ENCODE measurements at regions not wholly inside any gene's neighbourhood (a gene's known extent, or its start where the extent isn't known, plus 50 kb on each side); places are given as distances from the start of the nearest gene placed in this dataset.

GRCh38 chr15:96020133-96020532, 310.4 kb upstream of the NR2F2 start:
- WGBS, result 41% methylated on average over 4 of the region's 4 CpGs
- Histone ChIP-seq H3K4me1 (replicated peaks) (no peaks in the 10 kb centered on the region), H3K4me3 (no peak overlapping the region), H3K27me3 (replicated peaks; ENCODE audit: insufficient read depth) (no peaks in the 10 kb centered on the region), H3K27ac (no peak overlapping the region), H3K36me3 (no peaks in the 10 kb centered on the region), H3K9me3 (no peaks in the 10 kb centered on the region)
- peak; percentile 39 for DNase-seq (ENCODE audit: low spot score)
- intact Hi-C loops (cut with DNase I), result no loop called here
- TF ChIP-seq CTCF (IDR thresholded peaks at IDR 0.05), result no peak
- peak; percentile 47 for TF ChIP-seq POLR2AphosphoS5 (IDR thresholded peaks at IDR 0.05)

- no peaks in the 10 kb centered on the region for H3K9me3 ChIP-seq
- WGBS, result 45% methylated on average over 3 of the region's 3 CpGs
- no peak overlapping the region for H3K27ac ChIP-seq
- H3K36me3 ChIP-seq, result no peaks in the 10 kb centered on the region
- TF ChIP-seq POLR2AphosphoS5 (IDR thresholded peaks at IDR 0.05), result no peak
- no peak for TF ChIP-seq CTCF (IDR thresholded peaks at IDR 0.05)
- no peak for TF ChIP-seq POLR2A (IDR thresholded peaks at IDR 0.05)
- H3K4me1 ChIP-seq (replicated peaks), result no peaks in the 10 kb centered on the region
- no peaks in the 10 kb centered on the region for H3K27me3 ChIP-seq (replicated peaks; ENCODE audit: insufficient read depth)
- intact Hi-C loops (cut with DNase I), result no loop called here
- no peak for DNase-seq (ENCODE audit: low spot score)
- no peak overlapping the region for H3K4me3 ChIP-seq
Measured at GRCh38 chr15:96020797-96021196, 309.7 kb upstream of the NR2F2 start.

- H3K27me3 ChIP-seq (replicated peaks; ENCODE audit: insufficient read depth), result no peaks in the 10 kb centered on the region
- intact Hi-C loops (cut with DNase I), result no loop called here
- TF ChIP-seq CTCF (IDR thresholded peaks at IDR 0.05), result no peak
- TF ChIP-seq POLR2A (IDR thresholded peaks at IDR 0.05), result no peak
- TF ChIP-seq POLR2AphosphoS5 (IDR thresholded peaks at IDR 0.05), result no peak
Measured at GRCh38 chr15:96023081-96023480, 307.4 kb upstream of the NR2F2 start.

GRCh38 chr15:96027501-96027900, 303.0 kb upstream of the NR2F2 start:
- TF ChIP-seq CTCF (IDR thresholded peaks at IDR 0.05) (no peak), POLR2AphosphoS5 (IDR thresholded peaks at IDR 0.05) (no peak), POLR2A (IDR thresholded peaks at IDR 0.05) (no peak)
- DNase-seq (ENCODE audit: low spot score), result no peak
- no peaks in the 10 kb centered on the region for H3K27me3 ChIP-seq (replicated peaks; ENCODE audit: insufficient read depth)
- H3K9me3 ChIP-seq, result no peaks in the 10 kb centered on the region
- H3K4me1 ChIP-seq (replicated peaks), result peaks cover 4% of the 10 kb centered on the region
- 76% methylated on average over 2 of the region's 2 CpGs for WGBS
- no peak overlapping the region for H3K4me3 ChIP-seq
- H3K36me3 ChIP-seq, result no peaks in the 10 kb centered on the region
- no peak overlapping the region for H3K27ac ChIP-seq
- intact Hi-C loops (cut with DNase I), result no loop called here

More at GRCh38 chr15:96023081-96023480, 307.4 kb upstream of the NR2F2 start:
- Histone ChIP-seq H3K9me3 (no peaks in the 10 kb centered on the region), H3K4me1 (replicated peaks) (no peaks in the 10 kb centered on the region), H3K4me3 (no peak overlapping the region), H3K36me3 (no peaks in the 10 kb centered on the region), H3K27ac (no peak overlapping the region)
- DNase-seq (ENCODE audit: low spot score), result no peak

- Histone ChIP-seq H3K27me3 (replicated peaks; ENCODE audit: insufficient read depth) (no peaks in the 10 kb centered on the region), H3K27ac (peak overlapping the region; percentile 58 to 69), H3K36me3 (no peaks in the 10 kb centered on the region), H3K9me3 (no peaks in the 10 kb centered on the region), H3K4me1 (replicated peaks) (peaks cover 4% of the 10 kb centered on the region), H3K4me3 (no peak overlapping the region)
- DNase-seq (ENCODE audit: low spot score), result no peak
- intact Hi-C loops (cut with DNase I), result no loop called here
- 97% methylated on average over 2 of the region's 2 CpGs for WGBS
- TF ChIP-seq POLR2A (IDR thresholded peaks at IDR 0.05), result no peak
Measured at GRCh38 chr15:96028620-96029019, 301.9 kb upstream of the NR2F2 start.
